HG02588 (cell line): ENCODE measurements at regions not wholly inside any gene's neighbourhood (a gene's known extent, or its start where the extent isn't known, plus 50 kb on each side); places are given as distances from the start of the nearest gene placed in this dataset.

Experiments
- ATAC-seq: cut with Tn5 transposase; IDR thresholded peaks from one replicate; pipeline ENCODE4 v1.9.1; 2021; ENCODE audit warnings: mild to moderate bottlenecking, moderate library complexity; ENCODE audit not compliant: unreplicated experiment

- no peak for ATAC-seq
These were observed 259.4 kb upstream of the DACH1 start for GRCh38 chr13:72126424-72126823.

DNA sequence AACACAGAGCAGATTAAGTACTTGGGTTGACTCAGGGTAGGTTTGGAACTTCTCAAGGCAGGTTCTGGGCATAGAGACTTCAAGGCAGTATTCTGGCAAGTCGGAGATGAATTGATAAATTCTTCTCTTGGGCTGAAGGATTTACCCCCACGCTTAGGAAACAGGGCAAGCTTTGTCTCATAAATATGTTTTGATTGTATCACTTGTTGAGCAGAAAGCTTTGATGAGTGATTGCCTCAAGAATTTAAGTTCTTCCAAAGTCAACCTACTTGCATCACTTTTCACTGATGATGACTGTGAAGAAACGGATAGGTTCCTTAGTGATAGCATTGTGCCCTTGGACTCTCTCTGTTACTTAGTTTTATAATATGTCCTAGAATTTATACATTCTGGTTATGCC, 258.6 kb upstream of the DACH1 start:
- ATAC-seq = no peak

DNA sequence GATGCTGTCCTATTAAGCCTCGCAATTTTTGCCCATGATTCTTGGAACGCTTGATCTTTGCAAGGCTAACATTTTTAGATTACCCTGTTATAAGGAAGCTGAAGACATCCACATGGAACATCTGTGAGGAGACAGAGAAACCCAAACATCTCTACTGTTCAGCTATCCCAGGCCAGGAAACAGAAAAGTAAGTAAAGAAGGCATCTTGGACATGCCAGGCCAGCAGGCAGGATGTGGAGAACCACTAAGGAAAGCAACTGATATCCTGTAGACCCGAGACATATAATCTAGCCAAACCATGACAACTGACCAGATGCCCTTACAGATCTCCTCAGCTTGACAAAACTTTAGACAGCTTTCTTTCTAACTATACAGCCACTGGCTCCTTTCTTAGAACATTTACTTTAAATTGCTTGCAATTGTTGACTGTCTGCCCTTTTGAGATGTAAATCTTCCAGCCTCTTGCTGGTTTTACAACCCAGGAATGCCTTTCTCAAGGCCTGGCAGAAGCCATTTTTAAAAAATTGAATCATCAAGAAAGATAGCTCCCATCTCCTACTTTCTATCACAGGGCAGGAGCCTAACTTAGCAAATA, 255.8 kb upstream of the DACH1 start:
- ATAC-seq = no peak

DNA sequence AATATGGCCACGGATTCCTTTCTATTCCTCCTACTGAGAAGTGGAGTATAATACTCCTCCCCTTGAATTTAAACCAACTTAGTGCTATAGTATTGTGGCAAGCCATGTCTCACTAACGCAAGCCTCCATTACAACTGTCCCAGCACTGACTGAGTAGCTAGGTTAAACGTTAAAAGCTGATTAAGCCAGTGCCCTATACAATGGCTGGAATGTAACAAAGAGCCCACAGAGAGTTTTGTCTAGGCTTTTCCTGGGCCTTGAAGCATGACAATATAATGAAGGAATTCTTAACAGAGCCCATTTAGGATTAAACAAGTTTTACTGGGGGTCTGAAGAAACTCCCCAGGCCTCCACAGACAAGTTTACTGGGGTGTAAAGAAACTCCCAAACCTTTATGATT, 254.5 kb upstream of the DACH1 start:
- ATAC-seq = no peak

DNA sequence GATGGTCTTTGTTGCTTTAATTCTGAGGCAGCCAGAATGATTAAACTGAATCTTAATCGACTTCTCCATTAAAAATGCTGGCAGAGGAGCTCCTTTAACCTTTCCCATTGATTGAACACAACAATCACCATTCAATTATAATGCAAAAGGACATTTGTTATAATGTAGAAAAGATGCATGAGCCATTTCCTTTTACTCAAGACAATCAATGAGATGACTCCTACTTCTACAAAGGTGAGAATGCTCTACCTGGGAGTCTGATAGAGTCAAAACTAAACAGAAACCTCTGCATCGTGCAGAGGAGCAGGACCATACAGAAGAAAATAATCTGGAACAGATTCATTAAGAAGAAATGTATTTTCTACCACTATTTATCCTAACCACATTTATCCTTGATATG, 253.6 kb upstream of the DACH1 start:
- ATAC-seq = no peak

DNA sequence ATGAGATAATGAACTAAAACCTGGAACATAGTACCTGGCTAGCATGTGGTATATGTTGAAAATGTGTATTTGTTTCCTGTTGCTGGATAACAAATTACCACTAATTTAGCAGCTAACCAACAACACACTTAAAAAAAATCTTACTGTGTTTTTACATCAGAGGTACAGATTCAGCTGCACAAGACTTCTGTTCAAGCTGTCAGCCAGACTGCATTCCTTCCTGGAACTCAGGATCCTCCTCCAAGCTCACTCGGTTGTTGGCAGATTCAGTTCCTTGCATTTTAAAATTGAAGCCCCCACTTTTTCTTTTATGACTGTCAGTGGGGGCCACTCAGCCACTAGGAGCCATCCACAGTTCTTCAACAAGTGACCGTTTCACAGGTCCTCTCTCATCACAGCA, 246.9 kb upstream of the DACH1 start:
- ATAC-seq = no peak

- ATAC-seq = no peak
These were observed 246.1 kb upstream of the DACH1 start for GRCh38 chr13:72113076-72113475.

GRCh38 chr13:72112216-72112615, 245.2 kb upstream of the DACH1 start:
- no peak for ATAC-seq

GRCh38 chr13:72109863-72110262, 242.9 kb upstream of the DACH1 start:
- ATAC-seq = no peak

- no peak for ATAC-seq
These were observed 237.7 kb upstream of the DACH1 start for GRCh38 chr13:72104656-72105180.

DNA sequence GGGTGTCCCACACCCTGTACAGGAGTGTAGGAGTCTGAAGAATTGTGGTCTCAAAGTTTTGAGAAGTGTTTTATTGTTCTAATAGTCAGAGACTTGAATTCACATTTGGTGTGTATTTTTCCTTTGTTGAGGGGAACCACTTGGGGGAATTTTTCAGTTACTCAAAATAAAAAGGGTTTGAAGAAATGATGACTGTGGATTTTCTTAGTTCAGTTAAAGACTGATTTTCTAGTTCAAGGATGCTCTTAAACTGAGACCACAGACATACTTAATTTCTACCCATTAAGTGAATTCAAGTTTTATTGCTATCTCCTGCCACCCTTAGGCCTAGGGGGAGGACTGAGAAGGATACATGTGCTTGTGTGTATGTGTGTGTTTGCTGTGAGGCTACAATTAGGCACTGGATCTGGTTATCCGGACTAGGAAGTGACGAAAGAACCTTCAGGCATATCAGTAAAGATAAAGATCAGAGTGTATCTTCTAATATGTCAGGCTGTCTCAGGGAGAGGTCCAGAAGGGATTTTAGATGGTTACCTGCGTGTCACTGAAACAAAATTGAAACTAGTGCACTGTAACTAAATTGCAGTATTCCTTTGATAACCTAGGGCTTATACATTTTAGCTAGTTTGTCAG, 234.9 kb upstream of the DACH1 start:
- ATAC-seq = no peak

DNA sequence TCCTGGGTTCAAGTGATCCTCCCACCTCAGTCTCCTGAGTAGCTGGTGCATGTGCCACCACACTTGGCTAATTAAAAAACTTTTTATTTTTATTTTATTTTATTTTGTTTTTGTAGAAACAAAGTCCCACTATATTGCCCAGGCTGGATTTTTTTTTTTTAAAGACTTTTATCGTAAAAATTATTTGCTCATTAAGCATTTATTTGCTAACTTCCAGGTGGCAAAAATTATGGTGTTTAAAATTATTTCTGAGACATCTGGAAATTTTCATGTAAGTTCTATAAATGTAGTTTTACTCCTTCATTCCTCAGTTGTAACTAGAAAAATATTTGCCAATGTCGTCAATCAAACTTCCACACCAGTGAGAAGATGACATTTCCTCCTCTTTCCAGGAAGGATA, 233.3 kb upstream of the DACH1 start:
- ATAC-seq = no peak

- no peak for ATAC-seq
These were observed 230.6 kb upstream of the DACH1 start for GRCh38 chr13:72097568-72097967.

GRCh38 chr13:72093262-72093661, 226.3 kb upstream of the DACH1 start:
- ATAC-seq = no peak

GRCh38 chr13:72074663-72075062, 207.7 kb upstream of the DACH1 start:
- no peak for ATAC-seq

DNA sequence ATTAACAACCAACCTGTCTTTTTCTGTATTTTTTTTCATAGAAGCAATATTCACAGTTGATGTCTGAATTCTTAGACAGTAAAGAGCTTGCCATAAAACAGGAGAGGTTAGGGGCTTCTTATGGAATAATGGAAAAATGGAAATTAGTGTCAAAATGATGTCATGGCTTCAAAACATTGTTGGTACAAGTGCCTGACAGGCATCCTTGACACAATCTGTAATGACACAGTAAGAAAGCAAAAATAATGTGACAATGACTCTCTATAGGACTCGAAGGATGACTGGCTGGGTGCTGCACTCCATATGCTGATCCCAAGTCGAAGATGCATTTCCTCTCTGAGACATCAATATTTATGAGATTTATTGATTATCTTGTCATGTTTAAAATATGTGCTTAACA, 205.3 kb upstream of the DACH1 start:
- ATAC-seq = no peak

GRCh38 chr13:72071713-72072112, 204.7 kb upstream of the DACH1 start:
- ATAC-seq = no peak

DNA sequence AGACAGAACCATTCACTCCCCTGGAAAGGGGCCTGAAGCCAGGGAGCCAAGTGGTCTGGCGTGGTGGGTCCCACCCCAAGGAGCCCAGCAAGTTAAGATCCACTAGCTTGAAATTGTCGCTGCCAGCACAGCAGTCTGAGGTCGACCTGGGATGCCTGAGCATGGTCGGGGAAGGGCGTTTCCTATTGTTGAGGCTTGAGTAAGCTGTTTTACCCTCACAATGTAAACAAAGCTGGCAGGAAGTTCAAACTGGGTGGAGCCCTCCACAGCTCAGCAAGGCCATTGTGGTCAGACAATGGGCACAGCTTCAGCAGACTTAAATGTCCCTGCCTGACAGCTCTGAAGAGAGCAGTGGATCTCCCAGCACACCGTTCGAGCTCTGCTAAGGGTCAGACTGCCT, 195.6 kb upstream of the DACH1 start:
- ATAC-seq = no peak

DNA sequence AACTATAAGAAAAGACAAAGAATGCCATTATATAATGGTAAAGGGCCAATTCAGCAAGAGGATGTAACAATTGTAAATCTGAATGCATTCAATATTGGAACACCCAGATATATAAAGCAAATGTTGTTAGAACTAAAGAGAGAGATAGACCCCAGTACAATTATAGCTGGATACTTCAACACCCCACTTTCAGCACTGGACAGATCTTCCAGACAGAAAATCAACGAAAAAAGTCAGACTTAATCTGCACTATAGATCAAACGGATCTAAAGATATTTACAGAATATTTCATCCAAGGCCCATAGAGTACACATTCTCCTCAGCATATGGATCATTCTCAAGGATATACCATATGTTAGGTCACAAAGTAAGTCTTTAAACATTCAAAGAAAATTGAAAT, 194.6 kb upstream of the DACH1 start:
- ATAC-seq = no peak

DNA sequence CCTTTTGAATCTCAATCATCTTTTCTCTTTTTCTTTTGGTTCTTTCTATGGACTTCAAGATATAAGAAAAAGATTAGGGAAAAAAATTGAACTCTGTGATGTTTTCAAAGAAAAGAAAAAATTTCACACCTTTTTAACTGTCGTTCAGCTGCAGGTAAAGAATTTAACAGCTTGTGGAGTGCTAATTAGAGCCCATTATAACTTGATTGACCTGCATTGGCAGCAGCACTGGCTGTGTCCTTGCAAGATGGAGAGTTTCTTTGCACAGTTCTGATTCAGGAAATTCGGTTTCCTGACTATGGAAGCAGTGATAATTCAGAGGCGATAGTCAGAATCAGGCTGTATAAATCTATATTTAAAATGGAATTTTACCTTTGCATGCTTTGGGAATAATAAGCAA, 183.2 kb upstream of the DACH1 start:
- ATAC-seq = no peak

GRCh38 chr13:72043366-72043765, 176.4 kb upstream of the DACH1 start:
- ATAC-seq = no peak

GRCh38 chr13:72041165-72041564, 174.2 kb upstream of the DACH1 start:
- no peak for ATAC-seq

DNA sequence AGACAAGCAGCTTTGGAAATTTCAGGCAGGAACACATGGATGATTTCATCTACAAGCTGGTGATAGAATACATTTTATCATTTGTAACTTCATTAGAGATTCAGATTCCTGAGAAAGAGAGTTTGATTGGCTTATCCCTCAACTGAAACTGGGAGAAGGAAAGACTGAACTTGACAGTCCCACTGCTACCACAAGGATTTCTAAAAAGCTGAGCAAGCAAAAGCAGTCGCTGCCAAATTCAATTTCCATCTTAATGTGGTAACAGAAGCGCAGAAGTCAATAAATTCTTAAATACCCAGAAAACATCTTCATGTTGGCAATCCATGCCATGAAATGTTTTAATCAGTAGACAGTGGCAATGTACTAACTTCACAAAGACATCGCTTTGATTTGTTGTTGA, 172.1 kb upstream of the DACH1 start:
- no peak for ATAC-seq
